AG10803 (cell line): ENCODE measurements at regions not wholly inside any gene's neighbourhood (a gene's known extent, or its start where the extent isn't known, plus 50 kb on each side); places are given as distances from the start of the nearest gene placed in this dataset.

Experiments
- DNase-seq: peaks from one replicate; pipeline ENCODE4 v3.0.0; 2010; ENCODE audit warnings: low read depth
- H3K4me3 ChIP-seq: 2 replicates; pipeline ENCODE4 v1.5.1; 2011; ENCODE audit warnings: mild to moderate bottlenecking, low read length, control low read depth
- TF ChIP-seq, protein P1 (sequence below): conservative IDR thresholded peaks from 2 replicates; pipeline ENCODE4 v1.5.1; 2011; ENCODE audit warnings: mild to moderate bottlenecking, low read length, control low read depth, inconsistent platforms

DNA sequence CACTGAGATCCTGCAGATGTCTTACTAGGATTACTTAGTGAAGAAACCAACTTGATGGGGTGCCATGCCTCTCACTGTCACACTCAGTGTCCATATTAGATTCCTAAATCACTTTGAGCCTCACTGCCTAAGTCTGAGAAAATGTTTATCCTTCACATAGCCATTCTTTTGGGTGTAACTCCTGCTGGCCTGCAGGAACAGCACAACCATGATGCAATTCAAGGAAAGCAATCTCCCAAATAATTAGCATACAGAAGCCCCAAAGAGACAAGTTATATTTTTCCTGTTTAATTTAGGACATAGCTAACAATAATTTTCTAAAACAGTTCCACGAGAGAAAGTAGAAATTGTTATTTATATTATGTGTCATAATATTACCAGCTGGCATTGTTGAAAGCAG, 655.5 kb downstream of the KCNA4 start:
- peak; percentile 25 for DNase-seq
- H3K4me3 ChIP-seq = no peak overlapping the region
- TF ChIP-seq, protein P1, sequence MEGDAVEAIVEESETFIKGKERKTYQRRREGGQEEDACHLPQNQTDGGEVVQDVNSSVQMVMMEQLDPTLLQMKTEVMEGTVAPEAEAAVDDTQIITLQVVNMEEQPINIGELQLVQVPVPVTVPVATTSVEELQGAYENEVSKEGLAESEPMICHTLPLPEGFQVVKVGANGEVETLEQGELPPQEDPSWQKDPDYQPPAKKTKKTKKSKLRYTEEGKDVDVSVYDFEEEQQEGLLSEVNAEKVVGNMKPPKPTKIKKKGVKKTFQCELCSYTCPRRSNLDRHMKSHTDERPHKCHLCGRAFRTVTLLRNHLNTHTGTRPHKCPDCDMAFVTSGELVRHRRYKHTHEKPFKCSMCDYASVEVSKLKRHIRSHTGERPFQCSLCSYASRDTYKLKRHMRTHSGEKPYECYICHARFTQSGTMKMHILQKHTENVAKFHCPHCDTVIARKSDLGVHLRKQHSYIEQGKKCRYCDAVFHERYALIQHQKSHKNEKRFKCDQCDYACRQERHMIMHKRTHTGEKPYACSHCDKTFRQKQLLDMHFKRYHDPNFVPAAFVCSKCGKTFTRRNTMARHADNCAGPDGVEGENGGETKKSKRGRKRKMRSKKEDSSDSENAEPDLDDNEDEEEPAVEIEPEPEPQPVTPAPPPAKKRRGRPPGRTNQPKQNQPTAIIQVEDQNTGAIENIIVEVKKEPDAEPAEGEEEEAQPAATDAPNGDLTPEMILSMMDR = no peak

DNA sequence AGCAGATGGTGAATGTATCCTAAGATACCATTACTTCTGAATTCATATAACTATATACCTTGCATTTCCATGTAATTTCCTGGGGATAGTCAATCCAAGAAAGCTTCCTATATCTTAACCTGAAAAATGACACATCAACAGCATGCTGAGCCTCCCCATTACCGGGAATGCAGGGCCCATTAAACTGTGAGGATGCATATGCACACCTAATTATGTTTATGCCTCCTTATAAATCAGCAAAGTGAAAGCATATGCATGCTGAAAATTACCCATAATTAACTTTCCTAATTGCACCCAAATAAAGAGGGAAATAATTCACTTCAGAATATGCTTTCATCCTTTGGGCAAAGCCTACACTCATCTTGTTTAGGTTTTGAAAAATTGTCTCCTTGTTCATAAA, 663.0 kb downstream of the KCNA4 start:
- TF ChIP-seq, protein P1 = no peak
- DNase-seq = no peak
- no peak overlapping the region for H3K4me3 ChIP-seq

DNA sequence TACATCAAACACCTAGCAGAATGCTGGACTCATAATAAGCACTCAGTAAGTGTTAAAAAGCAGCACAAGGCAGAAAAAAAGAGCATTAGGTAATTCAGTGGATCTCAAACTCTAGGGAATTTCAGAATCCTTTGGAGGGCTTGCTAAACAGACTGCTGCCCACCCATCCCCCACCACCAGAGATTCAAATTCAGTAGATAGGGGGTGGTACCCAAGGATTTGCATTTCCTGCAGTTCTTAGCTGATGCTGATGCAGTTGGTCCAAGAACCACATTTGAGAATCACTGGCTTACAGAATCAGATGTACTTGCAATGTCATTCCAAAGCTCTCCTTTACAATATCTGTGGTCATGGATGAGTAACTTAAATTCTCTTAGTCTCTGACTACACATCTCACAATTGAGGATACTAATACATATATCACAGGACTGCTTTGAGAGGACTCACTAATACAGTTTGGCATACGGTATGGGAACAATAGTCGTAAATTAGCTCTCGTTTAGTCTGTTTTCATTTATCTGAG, 664.5 kb downstream of the KCNA4 start:
- DNase-seq = no peak
- TF ChIP-seq, protein P1 = no peak
- H3K4me3 ChIP-seq = no peak overlapping the region

DNA sequence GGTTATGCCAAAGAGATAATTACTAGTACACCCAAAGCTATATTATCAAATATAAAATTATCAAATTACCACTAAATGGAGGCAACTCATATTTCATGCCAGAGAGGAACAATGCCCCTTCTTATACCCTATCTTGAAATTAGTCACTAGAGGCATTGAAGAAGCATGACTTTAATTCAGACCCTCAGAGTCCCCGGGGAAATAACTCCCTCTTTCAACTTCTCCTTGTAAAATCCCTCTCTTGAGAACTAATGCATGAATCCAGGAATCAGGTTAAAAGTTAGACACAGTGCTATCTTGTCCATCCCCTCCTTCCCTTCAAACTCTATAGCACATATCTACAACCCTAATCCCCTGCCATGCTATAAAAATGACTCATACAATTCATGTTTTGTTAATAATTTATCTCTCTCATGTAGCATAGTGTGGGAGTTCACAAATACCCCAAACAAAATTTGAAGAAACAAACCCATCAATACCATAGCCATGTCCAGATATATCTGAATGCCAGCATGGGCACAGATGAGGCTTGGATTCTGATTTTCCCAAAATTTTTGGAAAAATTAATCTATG, 665.4 kb downstream of the KCNA4 start:
- TF ChIP-seq, protein P1 = no peak
- no peak for DNase-seq
- no peak overlapping the region for H3K4me3 ChIP-seq

DNA sequence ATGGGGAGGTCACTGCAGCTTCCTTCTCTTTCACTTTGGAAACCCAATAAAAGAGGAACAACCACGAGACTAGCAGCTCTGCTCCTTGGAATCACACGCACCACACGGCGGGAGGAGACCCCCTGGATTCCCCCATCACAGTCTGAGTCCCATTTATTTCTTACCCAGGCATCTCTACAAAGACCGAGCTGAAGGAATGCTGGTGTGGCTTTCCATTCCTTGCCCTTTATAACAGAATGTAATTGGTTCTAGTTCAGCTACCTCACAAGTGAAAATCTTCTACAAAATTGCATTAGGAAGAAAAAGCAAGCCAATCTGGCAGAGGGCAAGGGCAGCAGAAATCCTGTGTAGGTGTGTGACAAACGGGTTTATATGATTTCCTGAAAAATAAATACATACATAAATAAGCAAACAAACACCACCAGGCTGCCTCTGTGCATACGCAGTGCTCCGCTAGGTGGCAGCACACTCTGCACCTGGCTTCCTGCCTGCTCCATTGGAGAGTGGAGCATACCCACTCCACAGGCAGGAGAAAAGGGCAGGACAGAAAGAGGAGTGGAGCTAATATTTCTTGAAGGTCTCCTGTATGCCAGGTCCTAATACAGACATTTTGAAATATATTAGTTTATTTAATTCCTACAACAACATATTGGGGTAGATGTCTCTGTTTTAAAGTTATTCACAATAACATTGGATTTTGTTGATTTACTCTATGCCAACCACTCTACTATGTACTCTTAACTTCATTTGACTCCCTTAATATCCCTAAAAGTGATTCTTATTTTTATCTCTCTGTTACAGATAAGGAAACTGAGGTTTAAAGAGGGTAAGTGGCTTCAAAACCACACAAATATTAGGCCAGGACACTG, 673.1 kb downstream of the KCNA4 start:
- H3K4me3 ChIP-seq = peak overlapping the region; percentile 18; the same call in 1 of the 2 replicates
- TF ChIP-seq, protein P1 = peak; percentile 93
- DNase-seq = peak; percentile 50

DNA sequence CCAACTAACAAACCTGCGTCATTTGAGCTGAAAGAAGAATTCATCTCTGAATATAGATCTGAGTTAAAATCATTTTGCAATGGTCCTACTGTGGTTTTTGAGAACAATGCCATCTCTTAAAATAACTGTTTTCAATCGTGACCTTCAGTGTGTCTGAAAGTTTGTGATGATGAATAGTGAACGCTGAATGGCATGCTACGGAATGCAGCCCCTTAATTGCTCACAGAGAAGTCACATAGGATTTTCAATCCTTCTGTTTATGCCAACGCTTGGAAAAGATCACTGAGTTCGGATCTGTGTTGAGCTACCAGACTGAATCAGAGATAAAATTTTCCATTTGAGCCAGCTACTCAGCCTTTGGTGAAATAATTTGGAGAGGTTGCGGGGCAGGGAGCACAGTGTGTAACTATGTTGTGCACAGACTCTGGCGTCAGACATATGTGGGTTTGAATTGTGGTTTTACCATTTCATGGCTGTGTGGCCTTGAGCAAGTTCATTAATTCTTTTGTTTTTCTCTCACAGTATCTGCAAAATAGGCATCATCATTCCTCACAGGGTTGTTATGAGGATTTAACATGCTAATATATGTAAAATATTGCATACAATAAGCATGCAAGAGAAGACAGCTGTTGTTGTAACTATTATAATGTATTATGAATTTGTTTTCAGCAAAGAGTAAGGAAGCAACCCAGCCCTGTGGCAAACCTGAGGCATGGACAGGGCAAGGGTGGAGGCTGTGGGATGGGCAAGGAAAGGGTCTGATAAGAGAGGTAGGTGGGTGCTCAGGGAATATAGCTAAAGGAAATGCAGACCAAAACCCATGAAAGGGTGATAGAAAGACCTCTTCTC, 679.9 kb downstream of the KCNA4 start:
- TF ChIP-seq, protein P1 = no peak
- no peak overlapping the region for H3K4me3 ChIP-seq
- DNase-seq = peak; percentile 77
